BJ (cell line): ENCODE measurements at regions not wholly inside any gene's neighbourhood (a gene's known extent, or its start where the extent isn't known, plus 50 kb on each side); places are given as distances from the start of the nearest gene placed in this dataset.

Experiments
- CTCF ChIA-PET: fragments of 350-600 bp; formaldehyde crosslinking; extraction: SDS; loops from one replicate; lab custom pipeline; 2021; ENCODE audit warnings: antibody characterized with exemption, inconsistent platforms; lab: Yijun Ruan, JAX
- POLR2A ChIA-PET: fragments of 300-600 bp; sonication (Branson Sonifier 250); formaldehyde crosslinking; extraction: SDS; loops from one replicate; lab custom pipeline; 2021; ENCODE audit warnings: antibody characterized with exemption; lab: Charles Lee
- DNase-seq: peaks from one replicate; pipeline ENCODE4 v3.0.0-alpha.2; 2011; ENCODE audit warnings: low read depth
- H3K27me3 ChIP-seq: 2 replicates; pipeline ENCODE4 v1.6.0; 2011; ENCODE audit warnings: low read length; ENCODE audit not compliant: control insufficient read depth, insufficient read depth
- H3K36me3 ChIP-seq: 2 replicates; pipeline ENCODE4 v1.5.1; 2011; ENCODE audit warnings: low read length; ENCODE audit not compliant: control insufficient read depth, insufficient read depth
- H3K4me3 ChIP-seq: 2 replicates; pipeline ENCODE4 v1.5.1; 2011; ENCODE audit warnings: low read depth, mild to moderate bottlenecking, control low read depth, low read length
- CTCF ChIP-seq: IDR thresholded peaks from 2 replicates; pipeline ENCODE4 v1.5.1; 2011; ENCODE audit warnings: low read depth, mild to moderate bottlenecking, control low read depth, inconsistent platforms, low read length, moderate library complexity; ENCODE audit not compliant: insufficient read depth

GRCh38 chr6:105566503-105566902 is 163.6 kb upstream of the PREP start:
- TF ChIP-seq CTCF: no peak
- ChIA-PET POLR2A (no interaction called here), CTCF (no interaction called here)
- H3K4me3 ChIP-seq: no peak overlapping the region
- no peaks in the 10 kb centered on the region for H3K27me3 ChIP-seq
- no peaks in the 10 kb centered on the region for H3K36me3 ChIP-seq
- no peak for DNase-seq

GRCh38 chr6:105564121-105564902 is 161.4 kb upstream of the PREP start:
- no peak for TF ChIP-seq CTCF
- no peak for DNase-seq
- Histone ChIP-seq H3K36me3 (no peaks in the 10 kb centered on the region), H3K4me3 (no peak overlapping the region), H3K27me3 (no peaks in the 10 kb centered on the region)
- ChIA-PET CTCF (interaction anchor here (0.7 kb wide), 1 partner anchor 103 kb away, joined by 3 read pairs; no protein-coding TSS in a partner anchor), POLR2A (no interaction called here)

- ChIA-PET CTCF (interaction anchor here (1.5 kb wide), 1 partner anchor 11 kb away, joined by 5 read pairs; no protein-coding TSS in a partner anchor), POLR2A (no interaction called here)
- no peak for DNase-seq
- Histone ChIP-seq H3K36me3 (no peaks in the 10 kb centered on the region), H3K4me3 (no peak overlapping the region), H3K27me3 (no peaks in the 10 kb centered on the region)
- TF ChIP-seq CTCF: no peak
Observed at GRCh38 chr6:105562027-105562426, 159.1 kb upstream of the PREP start.

- ChIA-PET POLR2A (no interaction called here), CTCF (no interaction called here)
- no peak for DNase-seq
- Histone ChIP-seq H3K36me3 (no peaks in the 10 kb centered on the region), H3K27me3 (no peaks in the 10 kb centered on the region), H3K4me3 (no peak overlapping the region)
- TF ChIP-seq CTCF: no peak
Observed at GRCh38 chr6:105561486-105561885, 158.6 kb upstream of the PREP start.

- ChIA-PET POLR2A (no interaction called here), CTCF (interaction anchor here (0.6 kb wide), 1 partner anchor 19 kb away, joined by 3 read pairs; no protein-coding TSS in a partner anchor)
- TF ChIP-seq CTCF: no peak
- no peak for DNase-seq
- H3K36me3 ChIP-seq: no peaks in the 10 kb centered on the region
- H3K27me3 ChIP-seq: no peaks in the 10 kb centered on the region
- no peak overlapping the region for H3K4me3 ChIP-seq
Observed at GRCh38 chr6:105560611-105561066, 157.8 kb upstream of the PREP start.
